DOHH2 (cell line): ENCODE measurements at regions not wholly inside any gene's neighbourhood (a gene's known extent, or its start where the extent isn't known, plus 50 kb on each side); places are given as distances from the start of the nearest gene placed in this dataset.

Experiments
- H3F3A ChIP-seq: fragments of 200-600 bp; sonication (generic), shearing (Covaris generic); 2 replicates; pipeline ENCODE4 v1.6.0; 2016; ENCODE audit warnings: antibody characterized with exemption, mild to moderate bottlenecking; ENCODE audit not compliant: control insufficient read depth, insufficient read depth
- H3K27ac ChIP-seq: fragments of 200-600 bp; sonication (generic); 2 replicates; pipeline ENCODE4 v1.5.1; 2014; ENCODE audit warnings: low read depth, mild to moderate bottlenecking, low read length, moderate library complexity
- H3K27me3 ChIP-seq: fragments of 200-600 bp; sonication (generic); 2 replicates; pipeline ENCODE4 v1.6.1; 2014; ENCODE audit warnings: mild to moderate bottlenecking, low read length, mixed read lengths; ENCODE audit not compliant: control insufficient read depth
- H3K36me3 ChIP-seq: fragments of 200-600 bp; sonication (generic); 2 replicates; pipeline ENCODE4 v1.6.1; 2014; ENCODE audit warnings: mild to moderate bottlenecking, low read length, moderate library complexity, mixed read lengths; ENCODE audit not compliant: control insufficient read depth
- H3K4me1 ChIP-seq: fragments of 200-600 bp; sonication (generic); 2 replicates; pipeline ENCODE4 v1.6.1; 2014; ENCODE audit warnings: mild to moderate bottlenecking, low read length, mixed read lengths; ENCODE audit not compliant: control insufficient read depth
- H3K4me2 ChIP-seq: fragments of 200-600 bp; sonication (generic); 2 replicates; pipeline ENCODE4 v1.6.0; 2014; ENCODE audit warnings: mild to moderate bottlenecking, low read length, moderate library complexity
- H3K4me3 ChIP-seq: fragments of 200-600 bp; sonication (generic); 2 replicates; pipeline ENCODE4 v1.5.1; 2014; ENCODE audit warnings: mild to moderate bottlenecking, low read length, mixed read lengths
- H3K79me2 ChIP-seq: fragments of 200-600 bp; sonication (generic); 2 replicates; pipeline ENCODE4 v1.6.1; 2014; ENCODE audit warnings: mild to moderate bottlenecking, low read length, mixed read lengths; ENCODE audit not compliant: control insufficient read depth
- H3K9me2 ChIP-seq: fragments of 200-600 bp; sonication (generic); replicated peaks from 2 replicates; pipeline ENCODE4 v1.6.1; 2014; ENCODE audit warnings: mild to moderate bottlenecking, low read length, mixed read lengths; ENCODE audit not compliant: control insufficient read depth
- H3K9me3 ChIP-seq: fragments of 200-600 bp; sonication (generic); 2 replicates; pipeline ENCODE4 v1.6.1; 2014; ENCODE audit warnings: antibody characterized with exemption, low read length, mixed read lengths; ENCODE audit not compliant: control insufficient read depth, insufficient read depth
- H4K20me1 ChIP-seq: fragments of 200-600 bp; sonication (generic); 2 replicates; pipeline ENCODE4 v1.6.0; 2014; ENCODE audit warnings: low read depth, mild to moderate bottlenecking, antibody characterized with exemption, low read length, moderate library complexity; ENCODE audit not compliant: control insufficient read depth, insufficient read depth
- CTCF ChIP-seq: fragments of 200-600 bp; sonication (generic); IDR thresholded peaks from one replicate; pipeline ENCODE4 v1.5.1; 2014; ENCODE audit warnings: antibody characterized with exemption, mild to moderate bottlenecking, low read depth, low read length; ENCODE audit not compliant: poor library complexity, severe bottlenecking
- EZH2phosphoT487 ChIP-seq: fragments of 200-600 bp; sonication (generic); IDR thresholded peaks from 2 replicates; pipeline ENCODE4 v1.6.1; 2017; ENCODE audit warnings: borderline replicate concordance, mild to moderate bottlenecking, antibody characterized with exemption, low read length, moderate library complexity, mixed read lengths

GRCh38 chr19:28519952-28520861, 692.7 kb downstream of the UQCRFS1 start:
- no peaks in the 10 kb centered on the region for H3K9me2 ChIP-seq
- no peak overlapping the region for H3K27ac ChIP-seq
- H3K36me3 ChIP-seq = no peaks in the 10 kb centered on the region
- H3K9me3 ChIP-seq = no peaks in the 10 kb centered on the region
- no peaks in the 10 kb centered on the region for H3K4me1 ChIP-seq
- no peaks in the 10 kb centered on the region for H3F3A ChIP-seq
- H4K20me1 ChIP-seq = no peaks in the 10 kb centered on the region
- H3K4me2 ChIP-seq = no peak overlapping the region
- no peak overlapping the region for H3K4me3 ChIP-seq
- no peaks in the 10 kb centered on the region for H3K27me3 ChIP-seq
- no peak for TF ChIP-seq EZH2phosphoT487
- TF ChIP-seq CTCF = no peak
- no peaks in the 10 kb centered on the region for H3K79me2 ChIP-seq

GRCh38 chr19:28519218-28519779, 693.7 kb downstream of the UQCRFS1 start:
- Histone ChIP-seq H3K27ac (no peak overlapping the region), H3K27me3 (no peaks in the 10 kb centered on the region), H3K4me2 (no peak overlapping the region), H3K79me2 (no peaks in the 10 kb centered on the region), H3K9me3 (no peaks in the 10 kb centered on the region), H3K4me1 (no peaks in the 10 kb centered on the region), H3F3A (no peaks in the 10 kb centered on the region), H4K20me1 (no peaks in the 10 kb centered on the region), H3K36me3 (no peaks in the 10 kb centered on the region), H3K9me2 (no peaks in the 10 kb centered on the region), H3K4me3 (no peak overlapping the region)
- TF ChIP-seq EZH2phosphoT487 (no peak), CTCF (no peak)

- TF ChIP-seq CTCF (no peak), EZH2phosphoT487 (no peak)
- no peak overlapping the region for H3K4me3 ChIP-seq
- H3K4me2 ChIP-seq = no peak overlapping the region
These were observed 696.5 kb downstream of the UQCRFS1 start for GRCh38 chr19:28516415-28516872.

More at GRCh38 chr19:28516415-28516872, 696.5 kb downstream of the UQCRFS1 start:
- H3K27ac ChIP-seq = no peak overlapping the region
- H3K27me3 ChIP-seq = no peaks in the 10 kb centered on the region
- no peaks in the 10 kb centered on the region for H3K36me3 ChIP-seq
- no peaks in the 10 kb centered on the region for H3F3A ChIP-seq
- no peaks in the 10 kb centered on the region for H3K79me2 ChIP-seq
- H4K20me1 ChIP-seq = no peaks in the 10 kb centered on the region
- no peaks in the 10 kb centered on the region for H3K4me1 ChIP-seq
- H3K9me2 ChIP-seq = no peaks in the 10 kb centered on the region
- H3K9me3 ChIP-seq = no peaks in the 10 kb centered on the region
